ENCODE measurements at regions not wholly inside any gene's neighbourhood (a gene's known extent, or its start where the extent isn't known, plus 50 kb on each side); places are given as distances from the start of the nearest gene placed in this dataset.

DNA sequence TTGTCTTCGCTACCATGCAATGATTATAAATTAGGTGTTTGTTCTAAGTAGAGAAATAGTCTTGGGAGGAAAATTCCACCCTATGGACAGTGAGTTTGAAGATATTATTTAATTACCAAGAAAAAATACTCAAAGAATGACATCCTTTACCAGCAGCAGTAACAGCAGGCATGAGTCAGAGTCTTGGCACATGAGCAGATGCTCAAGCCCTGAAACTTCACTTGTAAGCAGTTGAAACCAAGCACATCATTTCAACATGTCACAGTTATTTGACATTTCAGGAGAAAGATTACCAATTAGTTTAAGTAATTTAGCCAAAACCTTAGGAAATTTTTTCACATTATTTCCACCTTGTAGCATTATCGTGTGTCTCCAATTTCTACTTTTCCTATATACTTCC is 99.2 kb downstream of the C12orf50 start:
- TF ChIP-seq, protein P1, sequence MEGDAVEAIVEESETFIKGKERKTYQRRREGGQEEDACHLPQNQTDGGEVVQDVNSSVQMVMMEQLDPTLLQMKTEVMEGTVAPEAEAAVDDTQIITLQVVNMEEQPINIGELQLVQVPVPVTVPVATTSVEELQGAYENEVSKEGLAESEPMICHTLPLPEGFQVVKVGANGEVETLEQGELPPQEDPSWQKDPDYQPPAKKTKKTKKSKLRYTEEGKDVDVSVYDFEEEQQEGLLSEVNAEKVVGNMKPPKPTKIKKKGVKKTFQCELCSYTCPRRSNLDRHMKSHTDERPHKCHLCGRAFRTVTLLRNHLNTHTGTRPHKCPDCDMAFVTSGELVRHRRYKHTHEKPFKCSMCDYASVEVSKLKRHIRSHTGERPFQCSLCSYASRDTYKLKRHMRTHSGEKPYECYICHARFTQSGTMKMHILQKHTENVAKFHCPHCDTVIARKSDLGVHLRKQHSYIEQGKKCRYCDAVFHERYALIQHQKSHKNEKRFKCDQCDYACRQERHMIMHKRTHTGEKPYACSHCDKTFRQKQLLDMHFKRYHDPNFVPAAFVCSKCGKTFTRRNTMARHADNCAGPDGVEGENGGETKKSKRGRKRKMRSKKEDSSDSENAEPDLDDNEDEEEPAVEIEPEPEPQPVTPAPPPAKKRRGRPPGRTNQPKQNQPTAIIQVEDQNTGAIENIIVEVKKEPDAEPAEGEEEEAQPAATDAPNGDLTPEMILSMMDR (IDR thresholded peaks at IDR 0.05) = no peak
- TF ChIP-seq POLR2A (IDR thresholded peaks at IDR 0.05) (no peak), POLR2AphosphoS5 (IDR thresholded peaks at IDR 0.05) (no peak)

DNA sequence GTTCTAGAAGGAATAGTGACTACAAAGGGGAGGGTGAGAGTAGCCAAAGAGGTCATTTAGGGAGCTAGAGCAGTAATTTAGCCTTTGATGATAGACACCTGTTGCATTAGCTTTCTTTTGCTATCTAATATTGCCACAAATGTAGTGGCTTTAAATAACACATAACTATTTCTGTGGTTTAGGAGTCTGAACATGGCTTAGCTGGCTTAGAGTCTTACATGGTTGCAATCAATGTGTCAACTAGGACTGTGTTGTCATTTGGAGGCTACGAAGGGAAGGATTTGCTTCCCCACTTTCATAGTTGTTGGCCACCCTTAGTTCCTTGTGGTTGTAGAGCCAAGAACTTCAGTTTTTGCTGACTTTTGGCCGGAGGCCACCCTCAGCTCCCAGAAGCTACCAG is 99.9 kb downstream of the C12orf50 start:
- no peak overlapping the region for H3K4me3 ChIP-seq
- no peaks in the 10 kb centered on the region for H3K27me3 ChIP-seq (replicated peaks; ENCODE audit: insufficient read depth)
- no peak overlapping the region for H3K27ac ChIP-seq
- TF ChIP-seq POLR2A (IDR thresholded peaks at IDR 0.05) = no peak
- TF ChIP-seq, protein P1 (IDR thresholded peaks at IDR 0.05) = no peak
- no peaks in the 10 kb centered on the region for H3K36me3 ChIP-seq
- intact Hi-C loops (cut with DNase I) = no loop called here
- H3K9me3 ChIP-seq = no peaks in the 10 kb centered on the region
- WGBS = 96% methylated on average over 2 of the region's 2 CpGs
- no peaks in the 10 kb centered on the region for H3K4me1 ChIP-seq (replicated peaks)
- no peak for DNase-seq (ENCODE audit: low spot score)

More for the DNA sequence above, 99.2 kb downstream of the C12orf50 start:
- no peak overlapping the region for H3K4me3 ChIP-seq
- no peaks in the 10 kb centered on the region for H3K27me3 ChIP-seq (replicated peaks; ENCODE audit: insufficient read depth)
- no peak overlapping the region for H3K27ac ChIP-seq
- H3K36me3 ChIP-seq = no peaks in the 10 kb centered on the region
- H3K9me3 ChIP-seq = no peaks in the 10 kb centered on the region
- 97% methylated on average over 2 of the region's 2 CpGs for WGBS
- DNase-seq (ENCODE audit: low spot score) = no peak
- intact Hi-C loops (cut with DNase I) = no loop called here
- H3K4me1 ChIP-seq (replicated peaks) = no peaks in the 10 kb centered on the region

DNA sequence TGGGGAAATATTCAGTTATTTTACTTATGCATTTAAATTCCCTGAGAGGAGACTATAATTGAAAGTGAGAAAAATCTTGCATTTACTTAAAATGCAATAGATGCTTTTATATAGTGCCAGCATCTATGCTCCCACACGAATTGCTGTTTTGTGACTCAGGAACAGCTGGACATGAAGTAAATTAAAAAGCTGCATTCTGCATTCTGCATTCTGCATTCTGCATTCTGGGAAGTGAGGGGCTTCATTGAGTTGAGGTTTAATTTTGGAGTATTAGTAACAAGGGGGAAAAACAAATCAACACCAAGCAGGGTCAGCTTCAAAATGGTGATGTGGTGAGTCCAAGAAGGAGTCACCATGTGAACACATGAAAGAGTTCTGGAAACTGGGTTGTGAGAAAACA is 101.2 kb downstream of the C12orf50 start:
- WGBS = 44% methylated on average over 1 of the region's 1 CpG
- Histone ChIP-seq H3K36me3 (no peaks in the 10 kb centered on the region), H3K9me3 (no peaks in the 10 kb centered on the region), H3K27ac (no peak overlapping the region), H3K4me1 (replicated peaks) (no peaks in the 10 kb centered on the region), H3K4me3 (no peak overlapping the region), H3K27me3 (replicated peaks; ENCODE audit: insufficient read depth) (no peaks in the 10 kb centered on the region)
- DNase-seq (ENCODE audit: low spot score) = no peak
- intact Hi-C loops (cut with DNase I) = no loop called here
- TF ChIP-seq, protein P1 (IDR thresholded peaks at IDR 0.05) = no peak
- TF ChIP-seq POLR2AphosphoS5 (IDR thresholded peaks at IDR 0.05) (no peak), POLR2A (IDR thresholded peaks at IDR 0.05) (no peak)

DNA sequence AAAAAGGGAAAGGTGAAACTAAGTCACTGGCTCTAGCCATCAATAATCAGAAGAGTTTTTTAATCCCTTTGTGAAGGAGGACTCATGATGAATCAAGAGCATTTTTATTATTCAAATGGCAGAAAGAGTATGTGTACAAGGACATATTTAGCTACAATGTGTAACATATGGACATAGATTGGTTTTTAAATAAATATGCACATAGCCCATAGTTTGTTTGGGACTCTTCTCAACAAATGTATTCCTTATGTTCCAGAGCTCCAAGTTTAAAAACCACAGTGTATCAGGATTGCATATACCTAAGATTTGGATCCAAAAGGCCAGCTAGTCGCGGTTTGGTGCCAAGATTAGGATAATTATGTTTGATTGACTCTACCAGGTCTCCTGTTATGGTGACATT is 104.2 kb downstream of the C12orf50 start:
- H3K4me1 ChIP-seq (replicated peaks) = no peaks in the 10 kb centered on the region
- intact Hi-C loops (cut with DNase I) = no loop called here
- DNase-seq (ENCODE audit: low spot score) = no peak

DNA sequence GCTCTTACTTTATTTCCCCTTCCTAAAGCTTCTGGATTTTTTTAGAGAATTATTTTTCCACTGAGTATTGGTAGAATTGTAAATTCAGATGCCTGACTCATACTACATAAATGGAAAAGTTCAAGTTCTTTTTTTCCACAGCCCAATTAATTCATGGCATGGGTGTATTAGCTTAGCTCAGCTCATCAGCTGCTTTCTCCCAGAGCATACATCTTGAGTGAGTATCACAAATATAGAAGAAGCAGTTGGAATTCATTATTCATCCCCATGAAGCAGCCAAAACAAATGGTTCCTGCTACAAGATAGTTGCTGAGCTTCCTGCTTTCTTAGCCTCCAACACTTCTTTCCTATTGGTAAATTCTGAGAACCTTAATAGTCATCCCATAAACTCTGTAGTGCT is 105.1 kb downstream of the C12orf50 start:
- Histone ChIP-seq H3K27me3 (replicated peaks; ENCODE audit: insufficient read depth) (no peaks in the 10 kb centered on the region), H3K36me3 (no peaks in the 10 kb centered on the region), H3K4me3 (no peak overlapping the region), H3K27ac (no peak overlapping the region), H3K4me1 (replicated peaks) (no peaks in the 10 kb centered on the region), H3K9me3 (no peaks in the 10 kb centered on the region)
- intact Hi-C loops (cut with DNase I) = no loop called here
- DNase-seq (ENCODE audit: low spot score) = no peak
- TF ChIP-seq, protein P1 (IDR thresholded peaks at IDR 0.05) = no peak
- TF ChIP-seq POLR2AphosphoS5 (IDR thresholded peaks at IDR 0.05) = no peak
- no peak for TF ChIP-seq POLR2A (IDR thresholded peaks at IDR 0.05)

More for the DNA sequence above, 104.2 kb downstream of the C12orf50 start:
- H3K4me3 ChIP-seq = no peak overlapping the region
- H3K27me3 ChIP-seq (replicated peaks; ENCODE audit: insufficient read depth) = no peaks in the 10 kb centered on the region
- no peaks in the 10 kb centered on the region for H3K36me3 ChIP-seq
- H3K9me3 ChIP-seq = no peaks in the 10 kb centered on the region
- TF ChIP-seq POLR2A (IDR thresholded peaks at IDR 0.05) (no peak), POLR2AphosphoS5 (IDR thresholded peaks at IDR 0.05) (no peak)
- TF ChIP-seq, protein P1 (IDR thresholded peaks at IDR 0.05) = no peak
- WGBS = 92% methylated on average over 2 of the region's 2 CpGs
- no peak overlapping the region for H3K27ac ChIP-seq

Data from prostate gland (tissue), 2 donors.